Smooth muscle cell (in vitro differentiated cells): ENCODE measurements at regions not wholly inside any gene's neighbourhood (a gene's known extent, or its start where the extent isn't known, plus 50 kb on each side); places are given as distances from the start of the nearest gene placed in this dataset.

Experiments used
- DNase-seq: peaks from one replicate; lab custom pipeline; 2025; ENCODE audit not compliant: unreplicated experiment; lab: John Stamatoyannopoulos, UW
- H2AFZ ChIP-seq: fragments of 200-600 bp; sonication (generic); 2 replicates; pipeline ENCODE4 v1.6.0; 2016; ENCODE audit warnings: antibody characterized with exemption, low read depth, mild to moderate bottlenecking
- H3F3A ChIP-seq: fragments of 200-600 bp; sonication (generic); 2 replicates; pipeline ENCODE4 v1.6.0; 2017; ENCODE audit warnings: antibody characterized with exemption, low read depth
- H3K27ac ChIP-seq: fragments of 200-600 bp; sonication (generic); 2 replicates; pipeline ENCODE4 v1.5.1; 2016; ENCODE audit warnings: low read depth, mild to moderate bottlenecking
- H3K27me3 ChIP-seq: fragments of 200-600 bp; sonication (generic); 2 replicates; pipeline ENCODE4 v1.6.1; 2016; ENCODE audit warnings: low read depth, mild to moderate bottlenecking
- H3K36me3 ChIP-seq: fragments of 200-600 bp; sonication (generic); 2 replicates; pipeline ENCODE4 v1.5.1; 2016; ENCODE audit warnings: low read depth
- H3K4me1 ChIP-seq: fragments of 200-600 bp; sonication (generic); 2 replicates; pipeline ENCODE4 v1.5.1; 2016; ENCODE audit warnings: low read depth
- H3K4me2 ChIP-seq: fragments of 200-600 bp; sonication (generic); 2 replicates; pipeline ENCODE4 v1.6.0; 2016; ENCODE audit warnings: mild to moderate bottlenecking
- H3K4me3 ChIP-seq: fragments of 200-600 bp; sonication (generic); 2 replicates; pipeline ENCODE4 v1.5.1; 2016; ENCODE audit warnings: mild to moderate bottlenecking
- H3K79me2 ChIP-seq: fragments of 200-600 bp; sonication (generic); 2 replicates; pipeline ENCODE4 v1.6.0; 2016; ENCODE audit warnings: low read depth, mild to moderate bottlenecking
- H3K9ac ChIP-seq: fragments of 200-600 bp; sonication (generic); 2 replicates; pipeline ENCODE4 v1.6.0; 2016; ENCODE audit warnings: low read depth
- H3K9me3 ChIP-seq: fragments of 200-600 bp; sonication (generic); replicated peaks from 2 replicates; pipeline ENCODE4 v1.5.1; 2016; ENCODE audit warnings: low read depth
- H4K20me1 ChIP-seq: fragments of 200-600 bp; sonication (generic); 2 replicates; pipeline ENCODE4 v1.6.0; 2016; ENCODE audit warnings: low read depth
- WGBS: methylation state at CpG from one replicate; pipeline ENCODE4 v1.1.7; 2016; ENCODE audit warnings: low lambda C conversion rate; 5-methylcytosine and 5-hydroxymethylcytosine counted together
- TF ChIP-seq, protein P1 (sequence below): fragments of 200-600 bp; sonication (generic); IDR thresholded peaks from 2 replicates; pipeline ENCODE4 v1.5.1; 2017; ENCODE audit warnings: borderline replicate concordance, mild to moderate bottlenecking, antibody characterized with exemption; ENCODE audit not compliant: insufficient read depth, poor library complexity, severe bottlenecking

DNA sequence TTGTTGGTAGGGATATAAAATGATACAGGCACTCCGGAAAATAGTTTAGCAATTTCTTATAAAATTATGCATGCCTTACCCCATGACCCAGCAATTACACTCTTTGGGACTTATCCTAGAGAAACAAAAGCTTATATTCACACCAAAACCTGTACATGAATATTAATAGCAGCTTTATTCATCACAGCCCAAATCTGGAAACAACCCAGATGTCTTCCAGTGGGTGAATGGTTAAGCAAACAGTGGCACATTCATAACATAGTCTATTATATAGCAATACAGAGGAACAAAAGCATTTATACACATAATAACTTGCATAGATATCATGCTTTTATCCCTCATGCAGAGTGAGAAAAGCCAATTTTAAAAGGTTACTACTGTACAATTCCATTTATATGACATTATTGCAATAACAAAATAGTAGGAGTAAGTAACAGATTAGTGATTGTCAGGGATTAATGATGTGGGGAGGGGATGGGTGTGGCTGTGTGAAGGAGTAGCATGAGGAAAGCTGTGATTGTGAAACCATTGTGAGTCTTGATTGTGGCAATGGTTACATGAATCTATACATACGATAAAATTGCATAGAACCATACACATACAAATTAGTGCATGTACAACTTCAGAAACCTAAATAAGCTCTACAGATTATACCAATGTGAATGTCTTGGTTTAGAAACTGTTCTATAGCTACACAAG, 363.1 kb upstream of the OR4E1 start:
- H3K4me3 ChIP-seq, result no peak overlapping the region
- WGBS, result 88% methylated on average over 2 of the region's 2 CpGs

DNA sequence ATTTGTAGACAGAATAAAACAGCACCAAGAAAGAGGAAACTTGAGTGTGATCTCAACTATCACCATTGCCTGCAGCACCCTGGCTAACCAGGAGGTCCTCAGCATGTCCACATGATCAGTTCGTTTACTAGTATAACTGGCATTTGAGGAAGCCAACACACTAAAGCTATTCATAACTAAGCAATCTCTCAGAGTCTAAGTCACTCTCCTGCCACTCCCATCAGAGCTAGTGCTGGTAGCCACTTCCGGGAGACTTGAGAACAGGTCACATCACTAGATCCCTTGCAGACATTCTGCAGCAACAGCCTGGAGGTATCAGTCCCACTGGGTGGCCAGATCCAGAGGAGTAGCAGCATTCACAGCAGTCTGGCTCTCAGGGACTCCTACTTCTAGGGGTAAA, 352.9 kb upstream of the OR4E1 start:
- Histone ChIP-seq H4K20me1 (no peaks in the 10 kb centered on the region), H3K4me2 (no peak overlapping the region), H2AFZ (no peak overlapping the region), H3K9me3 (no peaks in the 10 kb centered on the region), H3K9ac (no peak overlapping the region), H3K4me1 (peaks cover 3% of the 10 kb centered on the region), H3K27me3 (peaks cover 3% of the 10 kb centered on the region), H3K36me3 (no peaks in the 10 kb centered on the region), H3K4me3 (no peak overlapping the region), H3K27ac (no peak overlapping the region), H3F3A (no peaks in the 10 kb centered on the region), H3K79me2 (no peaks in the 10 kb centered on the region)
- WGBS, result 85% methylated on average over 2 of the region's 2 CpGs
- DNase-seq, result no peak
- TF ChIP-seq, protein P1, sequence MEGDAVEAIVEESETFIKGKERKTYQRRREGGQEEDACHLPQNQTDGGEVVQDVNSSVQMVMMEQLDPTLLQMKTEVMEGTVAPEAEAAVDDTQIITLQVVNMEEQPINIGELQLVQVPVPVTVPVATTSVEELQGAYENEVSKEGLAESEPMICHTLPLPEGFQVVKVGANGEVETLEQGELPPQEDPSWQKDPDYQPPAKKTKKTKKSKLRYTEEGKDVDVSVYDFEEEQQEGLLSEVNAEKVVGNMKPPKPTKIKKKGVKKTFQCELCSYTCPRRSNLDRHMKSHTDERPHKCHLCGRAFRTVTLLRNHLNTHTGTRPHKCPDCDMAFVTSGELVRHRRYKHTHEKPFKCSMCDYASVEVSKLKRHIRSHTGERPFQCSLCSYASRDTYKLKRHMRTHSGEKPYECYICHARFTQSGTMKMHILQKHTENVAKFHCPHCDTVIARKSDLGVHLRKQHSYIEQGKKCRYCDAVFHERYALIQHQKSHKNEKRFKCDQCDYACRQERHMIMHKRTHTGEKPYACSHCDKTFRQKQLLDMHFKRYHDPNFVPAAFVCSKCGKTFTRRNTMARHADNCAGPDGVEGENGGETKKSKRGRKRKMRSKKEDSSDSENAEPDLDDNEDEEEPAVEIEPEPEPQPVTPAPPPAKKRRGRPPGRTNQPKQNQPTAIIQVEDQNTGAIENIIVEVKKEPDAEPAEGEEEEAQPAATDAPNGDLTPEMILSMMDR, result no peak

More for the DNA sequence above, 363.1 kb upstream of the OR4E1 start:
- H3F3A ChIP-seq, result no peaks in the 10 kb centered on the region
- no peaks in the 10 kb centered on the region for H3K4me1 ChIP-seq
- H3K4me2 ChIP-seq, result no peak overlapping the region
- no peak for DNase-seq
- H3K79me2 ChIP-seq, result no peaks in the 10 kb centered on the region
- no peaks in the 10 kb centered on the region for H3K36me3 ChIP-seq
- H3K9me3 ChIP-seq, result no peaks in the 10 kb centered on the region
- peaks cover 10% of the 10 kb centered on the region for H3K27me3 ChIP-seq
- TF ChIP-seq, protein P1, result no peak
- no peak overlapping the region for H3K27ac ChIP-seq
- H2AFZ ChIP-seq, result no peak overlapping the region
- no peak overlapping the region for H3K9ac ChIP-seq
- H4K20me1 ChIP-seq, result no peaks in the 10 kb centered on the region

DNA sequence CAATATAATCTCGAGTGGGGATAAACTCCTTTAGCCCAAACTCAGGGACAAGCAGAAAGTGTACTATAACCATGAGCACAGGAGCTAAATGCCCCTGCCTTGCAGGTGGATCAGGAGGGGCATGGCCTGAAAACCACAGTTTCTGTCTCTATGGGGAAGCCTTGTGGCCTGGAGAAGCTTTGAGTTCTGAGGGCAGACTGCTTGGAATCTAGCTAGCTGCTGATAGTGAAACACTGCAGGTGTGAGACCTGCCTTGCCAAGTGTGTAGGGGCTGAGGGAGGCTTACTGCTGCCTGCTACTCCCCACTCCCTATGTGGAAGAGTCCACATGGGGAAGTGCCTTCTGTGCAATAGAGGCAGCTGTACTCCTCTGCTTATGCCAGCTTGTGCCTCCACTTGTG, 352.3 kb upstream of the OR4E1 start:
- no peaks in the 10 kb centered on the region for H3F3A ChIP-seq
- H3K4me2 ChIP-seq, result no peak overlapping the region
- H4K20me1 ChIP-seq, result no peaks in the 10 kb centered on the region
- no peak overlapping the region for H2AFZ ChIP-seq
- peaks cover 3% of the 10 kb centered on the region for H3K4me1 ChIP-seq
- no peak for DNase-seq
- no peak overlapping the region for H3K9ac ChIP-seq
- no peaks in the 10 kb centered on the region for H3K9me3 ChIP-seq
- H3K36me3 ChIP-seq, result no peaks in the 10 kb centered on the region
- H3K4me3 ChIP-seq, result no peak overlapping the region
- H3K79me2 ChIP-seq, result no peaks in the 10 kb centered on the region
- TF ChIP-seq, protein P1, result no peak
- WGBS, result 84% methylated on average over 1 of the region's 1 CpG
- H3K27ac ChIP-seq, result no peak overlapping the region
- peaks cover 3% of the 10 kb centered on the region for H3K27me3 ChIP-seq

DNA sequence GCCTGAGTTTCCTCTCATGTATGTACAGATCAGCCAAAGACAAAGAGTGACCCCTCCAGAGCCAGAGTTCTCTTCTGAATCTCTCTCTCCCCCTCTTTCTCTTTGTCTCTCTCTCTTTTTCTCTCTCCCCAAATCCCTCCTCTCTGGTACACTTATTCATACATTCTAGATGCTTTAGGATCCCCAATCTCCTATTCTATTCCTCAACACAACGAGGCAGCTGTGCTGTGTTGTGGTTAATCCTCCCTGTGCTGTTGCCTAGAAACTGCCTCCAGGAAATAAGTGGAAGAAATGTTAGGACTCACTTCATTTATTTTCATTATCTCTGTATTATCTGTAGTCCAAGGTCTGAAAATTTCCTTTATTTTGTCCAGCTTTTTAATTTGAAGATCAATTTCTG, 350.5 kb upstream of the OR4E1 start:
- WGBS, result 56% methylated on average over 1 of the region's 1 CpG
- DNase-seq, result no peak
- Histone ChIP-seq H3K79me2 (no peaks in the 10 kb centered on the region), H3K9ac (no peak overlapping the region), H3K27me3 (peaks cover 3% of the 10 kb centered on the region), H4K20me1 (no peaks in the 10 kb centered on the region), H3K27ac (no peak overlapping the region), H3K4me3 (no peak overlapping the region), H3K4me2 (no peak overlapping the region), H3K4me1 (peaks cover 3% of the 10 kb centered on the region), H3F3A (no peaks in the 10 kb centered on the region), H3K36me3 (no peaks in the 10 kb centered on the region), H2AFZ (no peak overlapping the region), H3K9me3 (no peaks in the 10 kb centered on the region)
- TF ChIP-seq, protein P1, result no peak
